CD4-positive, alpha-beta memory T cell (primary cell): ENCODE measurements at regions not wholly inside any gene's neighbourhood (a gene's known extent, or its start where the extent isn't known, plus 50 kb on each side); places are given as distances from the start of the nearest gene placed in this dataset.
A peak's percentile ranks its signal among the peaks of the same experiment; 100 is the strongest.
"Not testable (repeated sequence)": the region's sequence is repeated elsewhere in the genome, so short reads cannot be mapped to it uniquely, and the experiment has no call there.

ENCODE experiments used
- CTCF ChIA-PET: fragments of 350-600 bp; sonication (Branson Sonifier 250); formaldehyde crosslinking; loops from one replicate; lab custom pipeline; 2021; ENCODE audit warnings: inconsistent platforms; ENCODE audit not compliant: partially characterized antibody; lab: Charles Lee
- POLR2A ChIA-PET: fragments of 350-600 bp; sonication (Branson Sonifier 250); formaldehyde crosslinking; loops from one replicate; lab custom pipeline; 2021; ENCODE audit not compliant: partially characterized antibody; lab: Charles Lee
- DNase-seq, 5 donors: peaks; one replicate each; pipeline versions ENCODE4 v3.0.0 to v3.0.0-alpha.2; 2020 to 2022; ENCODE audit warnings: mixed read lengths in 1 of 5
- H3K27ac ChIP-seq: one replicate; pipeline ENCODE4 v1.7.0; 2013; ENCODE audit warnings: low read depth, low read length
- H3K27me3 ChIP-seq: 2 replicates; pipeline ENCODE4 v1.7.0; 2013; ENCODE audit warnings: mild to moderate bottlenecking, low read length, moderate library complexity; ENCODE audit not compliant: insufficient read depth
- H3K36me3 ChIP-seq: 2 replicates; pipeline ENCODE4 v1.7.0; 2013; ENCODE audit warnings: mild to moderate bottlenecking, low read length, moderate library complexity; ENCODE audit not compliant: insufficient read depth
- H3K4me1 ChIP-seq: 2 replicates; pipeline ENCODE4 v1.7.0; 2013; ENCODE audit warnings: mild to moderate bottlenecking, low read length, moderate library complexity; ENCODE audit not compliant: insufficient read depth
- H3K4me3 ChIP-seq, 2 donors: one replicate each; pipeline ENCODE4 v1.7.0; 2013; ENCODE audit warnings: low read length in 2 of 2, mild to moderate bottlenecking in 1 of 2
- H3K9me3 ChIP-seq, 2 donors: one replicate each; pipeline ENCODE4 v1.7.0; 2013; ENCODE audit warnings: low read length in 2 of 2, control low read depth in 1 of 2; ENCODE audit not compliant: control insufficient read depth in 1 of 2
- H3K27ac Mint-ChIP-seq, 7 donors: one replicate each; pipeline ENCODE4 v1.8.0; 2020 to 2021; ENCODE audit warnings: mixed read lengths in 7 of 7, mild to moderate bottlenecking in 6 of 7, inconsistent platforms in 3 of 7, moderate library complexity in 3 of 7
- H3K27me3 Mint-ChIP-seq, 2 donors: one replicate each; pipeline ENCODE4 v1.8.0; 2020 to 2021; ENCODE audit warnings: mixed read lengths in 2 of 2
- H3K36me3 Mint-ChIP-seq, 2 donors: one replicate each; pipeline ENCODE4 v1.8.0; 2020 to 2021; ENCODE audit warnings: mixed read lengths in 2 of 2, inconsistent platforms in 1 of 2, mild to moderate bottlenecking in 1 of 2
- H3K4me1 Mint-ChIP-seq, 4 donors: one replicate each; pipeline ENCODE4 v1.8.0; 2020 to 2021; ENCODE audit warnings: mixed read lengths in 4 of 4, mild to moderate bottlenecking in 1 of 4
- H3K4me3 Mint-ChIP-seq, 8 donors: one replicate each; pipeline ENCODE4 v1.8.0; 2020 to 2021; ENCODE audit warnings: mixed read lengths in 8 of 8, mild to moderate bottlenecking in 7 of 8, moderate library complexity in 6 of 8, inconsistent platforms in 3 of 8
- H3K9me3 Mint-ChIP-seq, 8 donors: one replicate each; pipeline ENCODE4 v1.8.0; 2020 to 2021; ENCODE audit warnings: mixed read lengths in 8 of 8, mild to moderate bottlenecking in 5 of 8, inconsistent platforms in 3 of 8, moderate library complexity in 1 of 8
- intact Hi-C: fragments of 100-400 bp; cut with micrococcal nuclease; formaldehyde crosslinking; loops from one replicate; pipeline ENCODE4 v1.15.1; 2023

DNA sequence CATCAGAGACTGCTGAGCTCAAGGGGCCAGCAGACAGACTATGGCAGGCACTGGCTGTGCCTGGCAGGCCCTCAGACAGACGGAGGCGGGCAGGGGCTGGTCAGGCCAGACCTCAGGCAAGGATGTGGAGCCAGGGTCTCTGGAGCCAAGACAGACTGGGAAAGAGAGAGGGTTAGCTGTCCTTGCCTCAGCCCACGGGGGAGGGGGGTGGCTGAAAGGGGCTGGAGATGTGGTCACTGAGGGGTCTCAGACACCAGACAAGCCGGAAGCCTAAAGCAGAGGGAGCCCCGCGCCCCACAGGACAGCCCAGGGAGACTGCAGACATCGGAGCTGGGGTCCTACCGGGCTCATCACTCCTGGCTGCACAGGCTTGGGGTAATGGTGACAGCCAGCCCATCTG, 141.2 kb upstream of the FOXD4L5 start:
- Mint-ChIP-seq H3K4me3 (no peak overlapping the region), H3K4me1 (peaks cover 0 to 10% (median under 1%) of the 10 kb centered on the region in 4 donors), H3K27ac (no peak overlapping the region), H3K9me3 (peaks cover 0 to 62% (median 26%) of the 10 kb centered on the region in 8 donors), H3K36me3 (peaks cover 0 to 4% of the 10 kb centered on the region in 2 donors), H3K27me3 (no peaks in the 10 kb centered on the region)
- intact Hi-C loops, result no loop called here
- CTCF ChIA-PET, result no interaction called here
- no peak for DNase-seq
- Histone ChIP-seq H3K4me1 (no peaks in the 10 kb centered on the region), H3K27ac (no peak overlapping the region), H3K4me3 (no peak overlapping the region), H3K36me3 (no peaks in the 10 kb centered on the region), H3K9me3 (peaks cover 0 to 3% of the 10 kb centered on the region in 2 donors), H3K27me3 (no peaks in the 10 kb centered on the region)
- POLR2A ChIA-PET, result no interaction called here

DNA sequence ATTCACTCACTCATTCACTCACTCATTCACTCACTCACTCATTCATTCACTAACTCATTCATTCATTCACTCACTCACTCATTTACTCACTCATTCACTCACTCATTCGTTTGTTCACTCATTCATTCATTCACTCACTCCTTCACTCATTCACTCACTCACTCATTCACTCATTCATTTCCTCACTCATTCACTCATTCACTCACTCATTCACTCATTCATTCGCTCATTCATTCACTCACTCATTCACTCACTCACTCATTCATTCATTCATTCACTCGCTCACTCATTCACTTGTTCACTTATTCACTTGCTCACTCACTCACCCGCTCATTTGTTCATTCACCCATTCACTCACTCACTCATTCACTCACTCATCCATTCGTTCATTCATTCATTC, 140.2 kb upstream of the FOXD4L5 start:
- POLR2A ChIA-PET, H3K4me1 ChIP-seq, H3K4me3 ChIP-seq, DNase-seq, H3K27me3 Mint-ChIP-seq, H3K4me1 Mint-ChIP-seq, H3K27ac Mint-ChIP-seq, H3K27me3 ChIP-seq, intact Hi-C loops, H3K27ac ChIP-seq, CTCF ChIA-PET, H3K9me3 ChIP-seq, H3K36me3 Mint-ChIP-seq, H3K36me3 ChIP-seq: not testable (repeated sequence)
- Mint-ChIP-seq H3K9me3 (peaks cover 0 to 62% (median 28%) of the 10 kb centered on the region in 8 donors), H3K4me3 (peak overlapping the region in 1 of 8 donors; percentile 3)

DNA sequence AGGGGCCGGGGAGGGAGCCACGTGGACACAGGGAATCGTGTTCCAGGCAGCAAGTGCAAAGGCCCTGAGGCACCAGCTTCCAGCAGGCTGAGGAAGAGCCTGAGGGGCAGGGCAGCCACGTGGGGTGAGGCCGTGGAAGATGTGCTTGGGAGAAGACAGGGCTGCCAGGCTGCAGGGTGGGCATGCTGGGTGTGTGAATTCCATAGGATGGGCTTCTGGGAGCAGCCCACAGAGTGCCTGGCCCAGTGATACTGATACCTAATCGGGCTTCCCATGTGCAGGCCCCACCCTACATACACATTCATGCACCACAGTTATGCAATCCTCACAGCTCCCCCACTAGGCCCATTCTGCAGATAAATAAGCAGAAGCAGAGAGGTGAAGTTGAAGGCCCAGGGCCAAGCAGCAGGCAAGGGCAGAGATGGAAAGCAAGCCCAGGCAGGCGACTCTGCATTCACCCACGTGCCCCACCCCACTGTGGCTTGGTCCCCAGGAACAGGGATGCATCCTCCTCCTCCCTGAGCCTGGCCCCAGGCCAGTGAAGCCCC, 139.5 kb upstream of the FOXD4L5 start:
- H3K27ac Mint-ChIP-seq, H3K27me3 ChIP-seq, H3K27ac ChIP-seq, H3K4me1 Mint-ChIP-seq, H3K27me3 Mint-ChIP-seq, H3K4me3 Mint-ChIP-seq, H3K36me3 ChIP-seq, H3K4me1 ChIP-seq, H3K36me3 Mint-ChIP-seq, POLR2A ChIA-PET, DNase-seq, CTCF ChIA-PET, intact Hi-C loops, H3K9me3 ChIP-seq, H3K4me3 ChIP-seq: not testable (repeated sequence)
- H3K9me3 Mint-ChIP-seq, result peaks cover 0 to 60% (median 31%) of the 10 kb centered on the region in 8 donors

GRCh38 chr9:65423691-65424436, 138.9 kb upstream of the FOXD4L5 start:
- H3K27me3 Mint-ChIP-seq, H3K4me3 ChIP-seq, H3K4me3 Mint-ChIP-seq, intact Hi-C loops, H3K36me3 ChIP-seq, H3K27me3 ChIP-seq, H3K4me1 ChIP-seq, H3K27ac ChIP-seq, H3K4me1 Mint-ChIP-seq, DNase-seq, H3K9me3 ChIP-seq, POLR2A ChIA-PET, H3K36me3 Mint-ChIP-seq, CTCF ChIA-PET, H3K27ac Mint-ChIP-seq: not testable (repeated sequence)
- peaks cover 0 to 61% (median 34%) of the 10 kb centered on the region in 8 donors for H3K9me3 Mint-ChIP-seq

- H3K36me3 ChIP-seq, H3K4me3 Mint-ChIP-seq, H3K4me1 ChIP-seq, intact Hi-C loops, H3K36me3 Mint-ChIP-seq, H3K4me1 Mint-ChIP-seq, H3K4me3 ChIP-seq, H3K27ac ChIP-seq, H3K27me3 Mint-ChIP-seq, DNase-seq, H3K27ac Mint-ChIP-seq, CTCF ChIA-PET, H3K27me3 ChIP-seq, H3K9me3 ChIP-seq, POLR2A ChIA-PET: not testable (repeated sequence)
- peaks cover 0 to 63% (median 34%) of the 10 kb centered on the region in 8 donors for H3K9me3 Mint-ChIP-seq
Measured at GRCh38 chr9:65422966-65423690, 138.1 kb upstream of the FOXD4L5 start.

DNA sequence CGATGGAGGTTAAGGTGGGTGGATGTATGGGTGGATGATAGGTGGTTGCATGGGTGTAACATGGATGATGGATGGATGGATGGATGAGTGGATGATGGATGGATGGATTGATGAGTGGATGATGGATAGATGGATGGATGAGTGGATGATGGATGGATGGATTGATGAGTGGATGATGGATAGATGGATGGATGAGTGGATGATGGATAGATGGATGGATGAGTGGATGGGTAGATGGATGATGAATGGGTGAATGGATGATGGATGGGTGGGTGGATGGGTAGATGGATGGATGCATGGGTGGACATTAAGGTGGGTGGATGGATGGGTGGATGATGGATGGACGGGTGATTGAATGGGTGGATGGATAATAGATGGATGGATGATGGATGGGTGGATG, 136.5 kb upstream of the FOXD4L5 start:
- POLR2A ChIA-PET, H3K4me3 Mint-ChIP-seq, H3K36me3 ChIP-seq, intact Hi-C loops, H3K27ac ChIP-seq, H3K9me3 ChIP-seq, H3K27me3 Mint-ChIP-seq, CTCF ChIA-PET, DNase-seq, H3K4me1 Mint-ChIP-seq, H3K36me3 Mint-ChIP-seq, H3K27ac Mint-ChIP-seq, H3K27me3 ChIP-seq, H3K4me1 ChIP-seq, H3K4me3 ChIP-seq: not testable (repeated sequence)
- peaks cover 0 to 70% (median 34%) of the 10 kb centered on the region in 8 donors for H3K9me3 Mint-ChIP-seq

DNA sequence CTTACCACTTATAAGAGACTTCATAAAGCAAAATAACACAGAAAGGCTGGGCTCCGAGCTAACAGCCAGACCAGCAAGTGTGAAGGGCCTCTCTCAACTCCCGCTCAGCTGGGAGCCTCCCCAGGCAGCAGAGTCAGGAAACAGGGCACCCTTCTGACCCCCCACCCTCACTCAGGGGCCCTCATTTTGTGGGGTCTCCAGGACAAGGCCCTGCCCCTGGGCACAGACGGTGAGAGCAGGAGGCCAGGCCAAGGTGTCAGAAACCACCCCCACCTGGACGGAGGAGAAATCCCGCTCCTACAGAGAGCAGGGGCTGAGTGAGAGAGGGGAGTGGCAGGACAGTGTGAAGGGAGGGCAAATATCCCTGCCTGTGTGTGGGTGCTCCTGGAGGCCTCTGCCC, 135.8 kb upstream of the FOXD4L5 start:
- CTCF ChIA-PET, result no interaction called here
- H3K27me3 ChIP-seq, result no peaks in the 10 kb centered on the region
- H3K4me3 ChIP-seq, result no peak overlapping the region
- H3K4me3 Mint-ChIP-seq, result no peak overlapping the region
- intact Hi-C loops, result no loop called here
- H3K36me3 Mint-ChIP-seq, result peaks cover 0 to 7% of the 10 kb centered on the region in 2 donors
- no peak overlapping the region for H3K27ac ChIP-seq
- POLR2A ChIA-PET, result no interaction called here
- DNase-seq, result no peak
- H3K9me3 Mint-ChIP-seq, result peaks cover 0 to 69% (median 34%) of the 10 kb centered on the region in 8 donors
- H3K36me3 ChIP-seq, result no peaks in the 10 kb centered on the region
- H3K4me1 Mint-ChIP-seq, result peaks cover 0 to 10% (median under 1%) of the 10 kb centered on the region in 4 donors
- no peaks in the 10 kb centered on the region for H3K27me3 Mint-ChIP-seq
- H3K27ac Mint-ChIP-seq, result no peak overlapping the region
- peaks cover 0 to 2% of the 10 kb centered on the region in 2 donors for H3K9me3 ChIP-seq
- H3K4me1 ChIP-seq, result no peaks in the 10 kb centered on the region
